ENCODE measurements at regions not wholly inside any gene's neighbourhood (a gene's known extent, or its start where the extent isn't known, plus 50 kb on each side); places are given as distances from the start of the nearest gene placed in this dataset.
A peak's percentile ranks its signal among the peaks of the same experiment; 100 is the strongest.

GRCh38 chr17:12537436-12537835 lies 128.3 kb upstream of the MYOCD start:
- DNase-seq (ENCODE audit: low read depth), result peak; percentile 55
- no peak for TF ChIP-seq CTCF (IDR thresholded peaks at IDR 0.05; ENCODE audit: insufficient read depth, low read length, severe bottlenecking)
- Histone ChIP-seq H3K36me3 (ENCODE audit: control insufficient read depth, insufficient read depth, low read length) (no peaks in the 10 kb centered on the region), H3K27me3 (ENCODE audit: control insufficient read depth, insufficient read depth, low read length) (no peaks in the 10 kb centered on the region), H3K4me3 (ENCODE audit: low read depth, low read length) (no peak overlapping the region)
- no peak for FAIRE-seq

GRCh38 chr17:12538003-12538402 lies 127.7 kb upstream of the MYOCD start:
- no peak for FAIRE-seq
- no peak for DNase-seq (ENCODE audit: low read depth)
- Histone ChIP-seq H3K4me3 (ENCODE audit: low read depth, low read length) (no peak overlapping the region), H3K36me3 (ENCODE audit: control insufficient read depth, insufficient read depth, low read length) (no peaks in the 10 kb centered on the region), H3K27me3 (ENCODE audit: control insufficient read depth, insufficient read depth, low read length) (no peaks in the 10 kb centered on the region)
- TF ChIP-seq CTCF (IDR thresholded peaks at IDR 0.05; ENCODE audit: insufficient read depth, low read length, severe bottlenecking), result no peak

GRCh38 chr17:12545877-12546513 lies 119.7 kb upstream of the MYOCD start:
- H3K4me3 ChIP-seq (ENCODE audit: low read depth, low read length), result no peak overlapping the region
- FAIRE-seq (peak; percentile 64), DNase-seq (ENCODE audit: low read depth) (peak; percentile 67)
- no peaks in the 10 kb centered on the region for H3K36me3 ChIP-seq (ENCODE audit: control insufficient read depth, insufficient read depth, low read length)
- H3K27me3 ChIP-seq (ENCODE audit: control insufficient read depth, insufficient read depth, low read length), result no peaks in the 10 kb centered on the region
- TF ChIP-seq CTCF (IDR thresholded peaks at IDR 0.05; ENCODE audit: insufficient read depth, low read length, severe bottlenecking), result peak; percentile 87

- no peaks in the 10 kb centered on the region for H3K36me3 ChIP-seq (ENCODE audit: control insufficient read depth, insufficient read depth, low read length)
- no peak overlapping the region for H3K4me3 ChIP-seq (ENCODE audit: low read depth, low read length)
- FAIRE-seq (no peak), DNase-seq (ENCODE audit: low read depth) (no peak)
- no peak for TF ChIP-seq CTCF (IDR thresholded peaks at IDR 0.05; ENCODE audit: insufficient read depth, low read length, severe bottlenecking)
- no peaks in the 10 kb centered on the region for H3K27me3 ChIP-seq (ENCODE audit: control insufficient read depth, insufficient read depth, low read length)
Observed at GRCh38 chr17:12546983-12547382, 118.7 kb upstream of the MYOCD start.

GRCh38 chr17:12547831-12548230 lies 117.9 kb upstream of the MYOCD start:
- H3K36me3 ChIP-seq (ENCODE audit: control insufficient read depth, insufficient read depth, low read length), result no peaks in the 10 kb centered on the region
- no peak overlapping the region for H3K4me3 ChIP-seq (ENCODE audit: low read depth, low read length)
- no peak for FAIRE-seq
- TF ChIP-seq CTCF (IDR thresholded peaks at IDR 0.05; ENCODE audit: insufficient read depth, low read length, severe bottlenecking), result no peak
- H3K27me3 ChIP-seq (ENCODE audit: control insufficient read depth, insufficient read depth, low read length), result no peaks in the 10 kb centered on the region
- no peak for DNase-seq (ENCODE audit: low read depth)

GRCh38 chr17:12548558-12548957 lies 117.1 kb upstream of the MYOCD start:
- FAIRE-seq (no peak), DNase-seq (ENCODE audit: low read depth) (no peak)
- no peaks in the 10 kb centered on the region for H3K27me3 ChIP-seq (ENCODE audit: control insufficient read depth, insufficient read depth, low read length)

More at GRCh38 chr17:12548558-12548957, 117.1 kb upstream of the MYOCD start:
- Histone ChIP-seq H3K36me3 (ENCODE audit: control insufficient read depth, insufficient read depth, low read length) (no peaks in the 10 kb centered on the region), H3K4me3 (ENCODE audit: low read depth, low read length) (no peak overlapping the region)
- no peak for TF ChIP-seq CTCF (IDR thresholded peaks at IDR 0.05; ENCODE audit: insufficient read depth, low read length, severe bottlenecking)
